COLO668 (cell line): ENCODE measurements at regions not wholly inside any gene's neighbourhood (a gene's known extent, or its start where the extent isn't known, plus 50 kb on each side); places are given as distances from the start of the nearest gene placed in this dataset.
"Not testable (repeated sequence)": the region's sequence is repeated elsewhere in the genome, so short reads cannot be mapped to it uniquely, and the experiment has no call there.

Source experiments
- DNase-seq: peaks from one replicate; lab custom pipeline; 2025; ENCODE audit not compliant: unreplicated experiment; lab: John Stamatoyannopoulos, UW

DNA sequence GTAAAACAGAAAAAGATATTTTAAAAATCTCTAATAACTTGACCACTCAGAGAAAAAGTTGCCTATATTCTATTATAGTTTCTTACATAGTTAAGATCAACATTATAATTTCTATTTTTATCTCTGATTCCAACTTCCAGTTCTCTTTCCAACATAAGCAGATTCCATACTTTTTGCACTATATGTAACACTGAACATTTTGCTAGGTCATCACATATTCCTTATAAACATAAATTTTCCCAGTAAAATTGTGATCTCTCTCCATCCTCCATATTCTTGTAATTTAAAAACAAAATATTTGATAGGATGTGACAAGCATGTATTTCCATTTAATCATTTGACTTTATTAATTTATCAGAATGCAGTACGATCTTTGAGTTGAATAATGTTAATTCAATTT, 170.4 kb upstream of the THSD7A start:
- no peak for DNase-seq

DNA sequence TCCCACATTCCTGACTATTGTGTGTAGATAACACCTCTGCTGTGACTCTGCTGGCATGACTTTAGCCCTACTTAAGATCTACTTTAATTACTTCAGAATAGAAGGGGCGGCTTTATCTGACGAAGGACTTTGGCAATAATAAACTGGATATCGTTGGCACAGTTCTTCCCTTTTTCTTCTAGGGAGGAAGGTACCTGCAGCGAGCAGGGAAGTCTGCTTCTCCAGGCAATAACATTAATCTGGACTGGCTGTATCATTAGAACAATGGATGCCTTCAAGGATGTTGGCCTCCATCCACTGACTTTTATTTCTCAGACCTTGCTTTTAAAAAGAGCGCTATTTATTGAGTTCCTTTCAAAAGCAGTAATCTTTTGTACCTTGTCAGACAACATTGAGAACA, 172.6 kb upstream of the THSD7A start:
- DNase-seq, result no peak

DNA sequence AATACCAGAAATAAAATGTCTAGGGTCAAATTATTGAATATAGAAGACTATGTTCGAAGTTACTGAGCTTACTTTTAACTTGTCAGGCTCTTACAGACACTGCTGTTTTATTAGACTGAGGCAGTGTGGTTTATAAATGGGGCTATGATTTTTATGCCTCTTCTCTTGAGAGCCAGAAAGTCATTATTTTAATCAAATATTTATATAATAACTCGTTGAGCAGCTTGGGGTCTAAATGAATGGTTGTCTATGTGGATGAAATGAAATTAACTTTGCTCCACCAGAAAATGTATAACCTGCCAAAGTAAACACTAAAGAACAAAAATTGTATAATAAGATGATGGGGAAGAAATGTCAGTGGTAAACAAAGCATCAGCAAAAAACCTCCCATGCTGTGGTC, 175.6 kb upstream of the THSD7A start:
- no peak for DNase-seq

DNA sequence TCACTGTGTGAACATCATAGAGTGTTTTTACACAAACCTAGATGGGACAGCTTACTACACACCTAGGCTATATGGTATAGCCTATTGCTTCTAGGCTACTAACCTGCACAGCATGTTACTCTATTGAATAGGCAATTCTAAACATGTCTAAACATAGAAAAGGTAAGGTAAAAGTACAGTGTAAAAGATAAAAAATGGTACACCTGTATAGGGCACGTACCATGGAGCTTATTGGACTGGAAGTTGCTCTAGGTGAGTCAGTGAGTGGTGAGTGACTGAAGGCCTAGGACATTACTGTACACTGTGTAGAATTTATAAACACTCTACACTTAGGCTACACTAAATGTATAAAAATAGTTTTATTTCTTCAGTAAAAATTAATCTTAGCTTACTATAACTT, 182.0 kb upstream of the THSD7A start:
- no peak for DNase-seq

DNA sequence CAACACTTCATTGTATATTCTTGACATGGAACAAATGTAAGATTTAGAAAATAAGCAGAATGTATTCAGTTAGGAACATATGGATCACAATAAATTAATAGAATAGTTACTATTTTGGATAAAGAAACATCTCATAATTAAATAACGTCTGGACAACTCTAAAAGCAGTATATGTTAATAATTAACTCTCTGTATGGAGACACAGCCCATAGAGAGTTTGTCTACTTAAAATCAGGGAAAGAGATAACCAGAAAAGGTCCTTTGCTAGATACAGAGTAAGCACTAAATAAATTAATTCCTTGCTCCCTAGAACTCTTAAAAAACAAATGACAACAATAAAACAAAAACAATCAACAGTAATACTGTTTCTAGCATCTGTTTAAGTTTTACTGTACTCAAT, 184.4 kb upstream of the THSD7A start:
- DNase-seq, result no peak

DNA sequence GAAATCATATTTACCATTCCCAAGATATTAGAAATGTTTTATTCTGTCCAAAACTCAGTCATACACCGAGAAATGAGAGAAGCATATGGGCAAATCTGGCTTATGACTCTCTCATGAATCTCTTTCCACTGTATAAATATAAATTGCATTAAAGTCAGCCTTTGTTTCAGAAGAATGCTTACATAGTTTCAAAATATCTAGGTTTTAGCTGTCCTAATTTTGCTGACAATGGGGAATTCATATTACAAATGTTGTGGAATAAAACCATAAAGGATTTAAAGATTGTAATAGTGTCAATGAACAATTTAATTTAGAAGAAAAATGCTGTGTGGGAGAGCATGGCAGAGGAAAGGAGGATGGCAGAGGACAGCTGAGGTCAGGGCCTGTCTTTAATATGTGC, 185.0 kb upstream of the THSD7A start:
- DNase-seq, result no peak

DNA sequence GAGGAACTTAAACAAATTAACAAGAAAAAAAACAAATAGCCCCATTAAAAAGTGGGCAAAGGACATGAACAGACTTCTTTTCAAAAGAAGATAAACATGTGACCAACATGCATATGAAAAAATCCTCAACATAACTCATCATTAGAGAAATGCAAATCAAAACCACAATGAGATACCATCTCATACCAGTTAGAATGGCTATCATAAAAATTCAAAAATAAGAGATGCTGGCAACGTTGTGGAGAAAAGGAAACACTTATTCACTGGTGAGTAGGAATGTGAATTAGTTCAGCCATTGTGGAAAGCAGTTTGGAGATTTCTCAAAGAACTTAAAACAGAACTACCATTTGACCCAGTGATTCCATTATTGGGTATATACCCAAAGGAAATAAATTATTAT, 189.1 kb upstream of the TMEM106B start:
- DNase-seq, result not testable (repeated sequence)

DNA sequence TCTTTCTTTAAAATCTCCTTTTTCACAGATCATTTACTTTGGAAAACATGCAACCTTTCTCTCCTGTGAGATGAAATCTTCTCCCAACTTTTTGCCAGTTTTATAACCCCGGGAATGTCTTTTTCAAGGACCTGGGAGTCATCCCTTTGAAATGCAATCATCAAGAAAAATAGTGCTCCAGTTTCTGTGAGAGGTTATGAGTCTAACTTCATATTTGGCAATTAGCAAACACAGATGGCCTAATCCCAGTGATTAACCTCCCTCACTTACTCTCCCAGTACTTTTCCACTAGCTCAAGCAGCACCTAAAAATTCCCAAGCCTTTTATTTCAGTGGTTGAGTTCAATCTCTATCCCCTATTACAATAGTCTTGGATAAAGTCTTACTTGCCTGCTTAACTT, 185.8 kb upstream of the TMEM106B start:
- DNase-seq, result no peak

DNA sequence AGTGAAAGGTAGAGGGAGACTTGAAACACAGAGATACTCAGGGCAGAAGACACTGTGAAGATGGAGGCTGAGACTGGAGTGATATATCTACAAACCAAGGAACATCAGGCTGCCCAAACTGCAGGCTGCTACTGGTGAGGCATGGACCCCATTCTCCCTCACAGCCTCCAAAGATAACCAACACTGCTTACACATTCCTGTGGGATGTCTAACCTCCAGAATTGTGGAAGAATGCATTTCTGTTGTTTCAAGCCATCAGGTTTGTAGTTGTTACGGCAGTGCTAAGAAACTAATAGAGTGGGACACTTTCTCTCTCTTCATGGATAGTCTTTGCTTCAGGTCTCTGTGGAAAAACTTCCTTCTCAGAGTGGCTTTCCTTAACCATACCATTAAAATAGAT, 182.6 kb upstream of the TMEM106B start:
- no peak for DNase-seq

DNA sequence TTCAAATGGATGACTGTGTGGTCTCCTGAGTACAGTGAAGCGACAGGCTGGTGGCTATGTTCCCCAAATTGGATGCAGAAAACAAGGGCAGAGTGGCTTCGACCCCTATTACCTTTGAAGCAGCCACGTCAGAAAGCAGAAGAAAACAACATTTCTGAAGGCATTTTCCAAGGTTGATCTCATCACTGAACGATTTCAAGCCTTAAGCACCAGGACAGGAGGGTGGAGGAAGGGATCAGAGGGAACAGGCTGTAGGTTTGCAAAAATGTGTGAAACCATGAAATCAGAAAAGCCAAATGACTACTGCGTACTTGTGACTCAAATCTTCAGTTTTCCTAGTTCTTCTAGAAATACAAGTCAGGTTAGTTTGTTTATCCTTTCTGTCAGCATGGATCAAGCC, 181.0 kb upstream of the TMEM106B start:
- DNase-seq, result no peak

DNA sequence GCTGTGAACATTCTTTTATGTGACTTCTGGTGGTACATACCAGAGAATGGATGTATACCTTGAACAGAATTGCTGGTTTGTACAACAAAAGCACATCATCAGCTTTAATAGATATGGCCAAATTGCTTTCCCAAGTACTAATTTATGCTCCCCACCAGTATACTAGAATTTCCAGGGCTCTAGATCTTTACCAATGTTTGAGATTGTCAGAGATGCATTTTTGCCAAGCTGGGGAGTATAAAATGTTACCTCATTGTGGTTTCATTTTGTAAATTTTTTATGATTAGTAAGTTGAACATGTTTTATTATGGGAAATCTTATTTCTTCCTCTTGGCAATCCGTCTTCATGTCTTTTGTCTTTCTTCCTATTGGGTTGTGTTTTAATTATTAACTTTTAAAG, 179.9 kb upstream of the TMEM106B start:
- DNase-seq, result no peak

DNA sequence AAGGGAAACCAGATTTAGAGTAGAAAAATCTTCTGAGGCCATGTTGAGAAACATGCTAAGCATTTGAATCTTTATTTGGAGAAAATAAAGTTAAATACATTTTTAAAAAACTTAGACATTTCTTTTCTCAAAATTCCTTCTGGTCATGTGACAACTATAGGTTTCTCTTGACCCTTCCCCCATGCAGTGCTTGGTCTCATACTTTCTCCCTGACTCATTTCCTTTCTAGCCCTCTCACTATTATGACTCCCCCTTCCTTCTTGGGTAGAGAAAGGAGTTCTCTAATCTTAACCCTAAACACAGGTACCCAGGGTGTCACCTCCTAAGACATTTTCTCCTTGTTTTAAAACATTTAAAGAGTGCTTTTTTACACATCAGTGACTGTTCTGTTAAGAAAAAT, 179.5 kb upstream of the TMEM106B start:
- DNase-seq, result no peak

DNA sequence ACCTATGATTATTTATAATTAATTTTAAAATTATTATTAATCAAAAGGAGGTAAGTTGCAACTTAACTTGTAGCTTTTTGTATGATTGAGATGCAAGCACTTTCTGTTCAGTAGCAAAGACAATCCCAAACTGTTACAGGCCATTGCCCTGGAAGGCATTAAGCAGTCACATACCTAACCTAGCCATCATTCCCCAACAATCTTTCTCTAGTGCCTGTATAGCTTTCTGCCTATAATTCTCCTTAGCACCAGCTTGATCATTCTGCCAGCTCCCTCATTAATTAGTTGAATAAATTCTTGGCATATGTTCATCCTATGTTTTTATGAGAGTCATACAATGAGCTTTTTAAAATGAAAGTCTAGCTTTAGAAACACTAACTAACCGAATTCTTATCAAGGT, 178.9 kb upstream of the TMEM106B start:
- no peak for DNase-seq

DNA sequence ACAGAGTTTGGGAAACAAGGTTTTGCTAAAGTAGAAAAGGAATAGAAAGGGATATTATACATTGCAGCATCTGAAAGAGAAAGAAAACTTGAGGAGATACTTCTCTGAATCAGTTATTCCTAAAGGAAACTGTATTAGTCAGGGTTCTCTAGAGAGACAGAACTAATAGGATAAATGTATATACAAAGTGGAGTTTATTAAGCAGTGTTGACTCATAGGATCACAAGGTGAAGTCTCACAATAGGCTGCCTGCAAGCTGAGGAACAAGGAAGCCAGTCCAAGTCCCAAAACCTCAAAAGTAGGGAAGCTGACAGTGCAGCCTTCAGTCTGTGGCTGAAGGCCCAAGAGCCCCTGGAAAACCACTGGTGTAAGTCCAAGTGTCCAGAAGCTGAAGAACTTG, 167.6 kb upstream of the TMEM106B start:
- not testable (repeated sequence) for DNase-seq

DNA sequence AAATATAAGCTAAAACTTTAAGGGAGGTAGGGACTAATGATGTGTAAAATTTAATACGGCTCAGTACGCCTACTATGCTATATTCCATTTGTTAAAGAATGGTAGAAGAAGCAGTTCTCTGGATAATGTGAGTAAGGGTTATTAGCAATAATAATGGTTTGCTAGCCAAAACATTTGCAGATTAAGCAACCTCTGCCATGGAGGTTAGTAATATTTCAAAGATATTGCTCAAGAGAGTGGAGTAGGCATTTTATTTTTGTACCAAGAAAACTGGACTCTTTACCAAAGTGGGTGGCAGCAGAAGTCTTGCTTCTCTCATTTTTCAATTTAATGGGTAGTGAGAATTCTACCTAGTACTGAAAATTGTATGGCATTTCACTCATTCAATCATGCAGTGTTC, 158.9 kb upstream of the TMEM106B start:
- no peak for DNase-seq

DNA sequence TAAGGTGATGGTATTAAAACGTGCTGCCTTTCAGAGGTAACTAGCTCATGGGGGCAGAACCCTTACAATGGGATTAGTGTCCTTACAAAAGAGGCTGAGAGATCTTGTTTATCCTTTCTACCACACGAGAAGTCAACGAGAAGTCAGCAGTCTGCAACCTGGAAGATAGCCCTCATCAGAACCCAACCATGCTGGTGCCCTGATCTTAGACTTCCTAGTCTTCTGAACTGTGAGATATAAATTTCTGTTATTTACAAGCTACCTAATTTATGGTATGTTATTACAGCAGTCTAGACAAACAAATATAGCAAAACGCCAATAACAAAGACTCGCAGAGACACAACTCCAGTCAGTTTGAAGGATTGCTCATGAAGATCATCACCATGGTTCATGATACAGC, 157.5 kb upstream of the TMEM106B start:
- DNase-seq, result no peak

DNA sequence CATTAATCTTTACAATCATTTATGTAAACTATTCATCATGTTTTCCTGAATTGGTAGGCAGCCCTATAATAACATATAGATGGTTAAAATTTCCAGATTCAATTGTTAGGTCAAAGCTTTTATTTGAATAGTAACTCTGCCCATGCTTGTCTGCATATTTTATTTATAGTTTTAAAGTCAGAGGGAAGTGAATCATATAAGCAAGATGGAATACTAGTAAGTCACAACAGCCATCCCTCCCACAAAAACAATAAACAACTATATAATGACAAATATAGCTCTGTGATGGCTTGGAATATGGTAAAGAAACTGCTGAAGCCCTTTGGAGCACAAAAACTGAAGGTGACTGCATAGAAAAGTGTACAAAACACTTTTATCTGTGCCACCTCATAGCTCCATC, 156.3 kb upstream of the TMEM106B start:
- DNase-seq, result no peak

DNA sequence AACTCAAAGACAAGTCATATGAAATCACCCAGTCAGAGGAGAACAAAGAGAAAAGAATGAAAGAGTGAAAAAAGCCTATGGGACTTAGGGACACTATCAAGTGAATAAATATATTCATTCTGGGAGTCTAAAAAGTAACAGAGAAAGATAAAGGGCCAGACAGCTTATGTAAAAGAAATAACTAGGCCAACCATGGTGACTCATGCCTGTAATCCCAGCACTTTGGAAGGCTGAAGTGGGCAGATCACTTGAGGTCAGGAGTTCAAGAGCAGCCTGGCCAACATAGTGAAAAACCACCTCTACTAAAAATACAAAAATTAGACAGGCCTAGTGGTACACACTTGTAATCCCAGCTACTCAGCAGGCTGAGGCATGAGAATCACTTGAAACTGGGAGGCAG, 154.7 kb upstream of the TMEM106B start:
- no peak for DNase-seq

DNA sequence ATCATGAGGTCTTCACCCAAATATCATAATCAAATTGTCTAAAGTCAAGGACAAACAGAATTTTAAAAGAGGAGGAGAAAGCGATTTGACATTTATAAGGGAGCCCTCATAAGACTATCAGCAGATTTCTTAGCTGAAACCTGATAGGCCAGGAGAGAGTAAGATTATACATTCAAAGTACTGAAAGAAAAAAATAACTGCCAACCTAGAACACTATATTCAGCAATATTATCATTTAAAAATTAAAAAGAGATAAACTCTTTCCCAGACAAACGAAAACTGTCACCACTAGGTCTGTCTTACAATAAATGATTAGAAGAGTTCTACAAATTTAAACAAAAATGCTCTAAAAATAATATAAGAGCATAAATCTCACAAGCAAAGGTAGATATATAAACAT, 154.1 kb upstream of the TMEM106B start:
- DNase-seq, result no peak

DNA sequence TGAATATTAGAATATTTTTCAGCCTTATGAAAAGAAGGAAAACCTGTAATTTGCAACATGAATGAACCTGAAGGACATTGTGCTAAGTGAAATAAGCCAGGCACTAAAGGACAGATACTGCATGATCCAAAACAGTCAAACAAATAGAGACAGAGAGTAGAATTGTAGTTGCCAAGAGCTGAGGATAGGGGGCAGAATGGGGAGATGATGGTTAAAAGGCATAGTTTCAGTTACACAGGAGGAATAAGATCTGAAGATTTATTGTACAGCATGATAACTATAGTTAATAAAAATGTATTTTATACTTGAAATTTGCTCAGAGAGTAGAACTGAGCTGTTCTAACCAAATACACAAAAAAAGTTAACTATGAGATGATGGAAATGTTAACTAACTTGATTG, 149.0 kb upstream of the TMEM106B start:
- no peak for DNase-seq

DNA sequence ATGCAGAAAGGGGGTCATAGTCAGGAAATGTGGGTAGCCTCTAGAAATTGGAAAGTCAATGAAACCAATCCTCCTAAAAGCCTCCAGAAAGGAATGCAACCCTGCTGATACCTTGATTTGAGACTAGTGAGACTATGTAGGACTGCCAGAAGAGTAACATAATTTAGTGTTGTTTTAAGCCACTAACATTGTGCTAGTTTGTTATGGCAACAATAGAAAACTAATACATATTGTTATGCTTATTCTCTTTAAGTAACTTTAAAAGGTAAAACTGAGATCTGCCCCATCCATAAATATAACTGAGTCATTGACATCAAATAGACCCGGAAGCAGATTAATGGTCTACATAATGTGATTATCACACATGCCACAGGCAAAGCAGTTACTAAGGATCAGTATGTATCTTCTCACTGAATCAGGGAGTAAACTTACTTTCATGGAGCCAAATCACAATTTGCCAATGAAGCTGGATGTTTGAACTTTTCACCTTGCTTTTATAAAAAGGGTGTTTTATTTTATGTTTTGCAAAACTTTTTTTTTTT, 146.4 kb upstream of the TMEM106B start:
- DNase-seq, result no peak

DNA sequence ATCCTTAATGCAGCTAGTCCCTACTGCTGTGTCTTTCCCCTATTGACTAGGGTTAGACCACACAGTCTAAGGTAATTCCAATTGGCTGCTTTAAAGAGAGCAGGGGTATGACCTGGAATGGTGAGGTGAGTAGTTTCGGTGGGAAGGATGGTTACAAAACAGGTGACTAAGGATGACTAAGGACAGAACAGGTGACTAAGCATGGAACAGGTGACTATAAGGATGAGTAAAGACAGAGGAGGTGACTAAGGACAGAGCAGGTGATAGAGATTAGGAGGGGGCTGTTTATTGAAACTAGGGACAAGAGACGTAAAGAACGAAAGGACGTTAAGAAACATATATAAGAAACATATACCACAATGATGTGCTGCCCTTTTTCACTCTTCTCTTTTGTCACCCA, 145.1 kb upstream of the TMEM106B start:
- no peak for DNase-seq

DNA sequence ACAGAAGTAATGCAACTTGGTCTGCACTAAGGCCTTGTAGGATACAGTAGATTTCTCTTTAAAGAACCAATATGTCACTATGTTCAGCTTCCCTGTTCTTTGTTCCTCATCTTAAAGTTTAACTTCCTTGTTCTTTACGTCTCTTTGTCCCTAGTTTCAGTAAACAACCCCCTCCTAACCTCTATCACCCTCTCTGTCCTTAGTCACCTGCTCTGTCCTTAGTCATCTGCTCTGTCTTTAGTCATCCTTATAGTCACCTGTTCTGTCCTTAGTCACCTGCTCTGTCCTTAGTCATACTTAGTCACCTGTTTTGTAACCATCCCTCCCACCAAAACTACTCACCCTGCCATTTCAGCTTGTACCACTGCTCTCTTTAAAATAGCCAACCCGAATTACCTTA, 144.6 kb upstream of the TMEM106B start:
- no peak for DNase-seq
